HCT116 (cell line): ENCODE measurements at regions not wholly inside any gene's neighbourhood (a gene's known extent, or its start where the extent isn't known, plus 50 kb on each side); places are given as distances from the start of the nearest gene placed in this dataset.

Experiments
- ATAC-seq: fragments of 200-7000 bp; cut with Tn5 transposase; 2 replicates; pipeline ENCODE4 v1.9.1; 2020; ENCODE audit warnings: mild to moderate bottlenecking, moderate library complexity
- BruUV-seq: library from RNA; stranded (reverse); fragments of 400-500 nt; replicated peaks from 2 replicates; lab custom pipeline; 2021; lab: Mats Ljungman, UMichigan
- CTCF ChIA-PET: fragments of 300-600 bp; sonication (Branson Sonifier 250); formaldehyde crosslinking; loops from one replicate; lab custom pipeline; 2021; ENCODE audit warnings: antibody characterized with exemption; lab: Charles Lee
- POLR2A ChIA-PET: fragments of 300-600, 350-600 bp; sonication (Branson Sonifier 250); formaldehyde crosslinking; loops from one replicate; lab custom pipeline; 2021; ENCODE audit warnings: antibody characterized with exemption; lab: Charles Lee
- RAD21 ChIA-PET, 2 experiments: fragments of 300-600 bp; sonication (Branson Sonifier 250); formaldehyde crosslinking; loops; one replicate each; lab custom pipeline; 2023; ENCODE audit warnings: low total read pairs in 2 of 2; ENCODE audit not compliant: uncharacterized antibody in 2 of 2, unreplicated experiment in 2 of 2, low non-redundant PET in 1 of 2; lab: Charles Lee
- DNase-seq: peaks from one replicate; pipeline ENCODE4 v3.0.0-alpha.2; 2010; ENCODE audit warnings: low read depth, low spot score
- H2AFZ ChIP-seq: fragments of 200-600 bp; shearing (Covaris generic), sonication (generic); 2 replicates; pipeline ENCODE4 v1.6.1; 2017; ENCODE audit warnings: low read depth, mixed run types, mixed read lengths, antibody characterized with exemption, low read length; ENCODE audit not compliant: poor library complexity, severe bottlenecking
- H3K27ac ChIP-seq: 2 replicates; pipeline ENCODE4 v1.5.1; 2012; ENCODE audit warnings: low read depth, low read length
- H3K27me3 ChIP-seq: fragments of 200-600 bp; sonication (generic); 2 replicates; pipeline ENCODE4 v1.6.1; 2016; ENCODE audit warnings: mixed run types, low read length, mixed read lengths; ENCODE audit not compliant: insufficient read depth
- H3K36me3 ChIP-seq, 2 experiments: fragments of 200-500 bp in 1 of 2; fragments of 200-600 bp in 1 of 2; sonication (Bioruptor generic) in 1 of 2; sonication (generic) in 1 of 2; 2 replicates each; pipeline versions ENCODE4 v1.5.1 to v1.6.1; 2014 to 2016; ENCODE audit warnings: low read length in 2 of 2, inconsistent platforms in 1 of 2, mixed read lengths in 1 of 2, mixed run types in 1 of 2; ENCODE audit not compliant: insufficient read depth in 2 of 2, control insufficient read depth in 1 of 2
- H3K4me1 ChIP-seq, 2 experiments: fragments of 200-600 bp in 1 of 2; sonication (generic) in 1 of 2; 2 replicates each; pipeline versions ENCODE4 v1.5.1 to v1.6.1; 2012 to 2017; ENCODE audit warnings: low read length in 2 of 2, inconsistent platforms in 1 of 2, mild to moderate bottlenecking in 1 of 2, mixed read lengths in 1 of 2, mixed run types in 1 of 2, moderate library complexity in 1 of 2; ENCODE audit not compliant: insufficient read depth in 2 of 2, control insufficient read depth in 1 of 2
- H3K4me2 ChIP-seq: fragments of 200-600 bp; sonication (generic); 2 replicates; pipeline ENCODE4 v1.6.1; 2017; ENCODE audit warnings: mixed run types, low read length, mixed read lengths
- H3K4me3 ChIP-seq, 2 experiments: fragments of 200-600 bp in 1 of 2; sonication (generic) in 1 of 2; replicated peaks in 1 of 2; 2 replicates each; pipeline ENCODE4 v1.5.1; 2011 to 2016; ENCODE audit warnings: low read length in 2 of 2, control low read depth in 1 of 2, low read depth in 1 of 2, mild to moderate bottlenecking in 1 of 2, mixed read lengths in 1 of 2, mixed run types in 1 of 2
- H3K79me2 ChIP-seq: fragments of 200-600 bp; sonication (generic); 2 replicates; pipeline ENCODE4 v1.6.1; 2017; ENCODE audit warnings: mild to moderate bottlenecking, mixed run types, low read length, moderate library complexity, mixed read lengths; ENCODE audit not compliant: insufficient read depth
- H3K9ac ChIP-seq: fragments of 200-600 bp; sonication (generic); 2 replicates; pipeline ENCODE4 v1.6.1; 2016; ENCODE audit warnings: low read length, mixed read lengths
- H3K9me2 ChIP-seq: fragments of 200-600 bp; sonication (generic), shearing (Covaris generic); 2 replicates; pipeline ENCODE4 v1.6.1; 2017; ENCODE audit warnings: mixed run types, mild to moderate bottlenecking, moderate library complexity; ENCODE audit not compliant: insufficient read depth
- H3K9me3 ChIP-seq, 2 experiments: fragments of 200-500 bp in 1 of 2; fragments of 200-600 bp in 1 of 2; sonication (Bioruptor generic) in 1 of 2; sonication (generic) in 1 of 2; 2 replicates each; pipeline ENCODE4 v1.6.1; 2014 to 2017; ENCODE audit warnings: low read length in 2 of 2, mixed read lengths in 2 of 2, inconsistent platforms in 1 of 2, low read depth in 1 of 2, mild to moderate bottlenecking in 1 of 2, mixed run types in 1 of 2, moderate library complexity in 1 of 2; ENCODE audit not compliant: control insufficient read depth in 1 of 2, insufficient read depth in 1 of 2
- H4K20me1 ChIP-seq: fragments of 200-600 bp; sonication (generic), shearing (Covaris generic); 2 replicates; pipeline ENCODE4 v1.6.1; 2017; ENCODE audit warnings: mixed run types, mild to moderate bottlenecking, moderate library complexity; ENCODE audit not compliant: insufficient read depth
- ATF3 ChIP-seq: IDR thresholded peaks from 2 replicates; pipeline ENCODE4 v1.6.1; 2012
- CTCF ChIP-seq, 3 experiments: fragments of 200-600 bp in 1 of 3; sonication (generic) in 1 of 3; IDR thresholded peaks in 2 of 3; conservative IDR thresholded peaks in 1 of 3; 2 replicates each; pipeline ENCODE4 v1.5.1; 2012 to 2017; ENCODE audit warnings: low read depth in 2 of 3, low read length in 2 of 3, antibody characterized with exemption in 1 of 3, borderline replicate concordance in 1 of 3, control low read depth in 1 of 3, mild to moderate bottlenecking in 1 of 3, mixed read lengths in 1 of 3, mixed run types in 1 of 3, moderate library complexity in 1 of 3; ENCODE audit not compliant: insufficient read depth in 1 of 3
- EGR1 ChIP-seq: IDR thresholded peaks from 2 replicates; pipeline ENCODE4 v1.6.1; 2012; ENCODE audit warnings: low read depth
- ELF1 ChIP-seq: IDR thresholded peaks from 2 replicates; pipeline ENCODE4 v1.6.1; 2012; ENCODE audit warnings: low read depth, borderline replicate concordance
- EZH2 ChIP-seq: fragments of 200-600 bp; sonication (generic); IDR thresholded peaks from 2 replicates; pipeline ENCODE4 v1.6.1; 2017; ENCODE audit warnings: antibody characterized with exemption, mixed run types
- POLR2AphosphoS5 ChIP-seq: IDR thresholded peaks from 2 replicates; pipeline ENCODE4 v1.6.1; 2011; ENCODE audit warnings: mild to moderate bottlenecking, low read depth, low read length, moderate library complexity
- SIN3A ChIP-seq: IDR thresholded peaks from 2 replicates; pipeline ENCODE4 v1.6.1; 2012; ENCODE audit warnings: low read depth
- SRF ChIP-seq: IDR thresholded peaks from 2 replicates; pipeline ENCODE4 v1.6.1; 2012; ENCODE audit warnings: low read depth
- TCF7L2 ChIP-seq: IDR thresholded peaks from 2 replicates; pipeline ENCODE4 v1.7.0; 2011; ENCODE audit warnings: borderline replicate concordance, inconsistent platforms; ENCODE audit not compliant: insufficient read depth, insufficient read length; ENCODE audit errors: extremely low read depth
- ZFX ChIP-seq: fragments of 450-650 bp; IDR thresholded peaks from 2 replicates; pipeline ENCODE4 v1.6.1; 2017
- ZNF274 ChIP-seq: fragments of 200-500 bp; sonication (Bioruptor generic); IDR thresholded peaks from 2 replicates; pipeline ENCODE4 v1.6.1; 2014; ENCODE audit warnings: mild to moderate bottlenecking, low read depth, low read length, inconsistent platforms
- intact Hi-C: fragments of 100-400 bp; cut with micrococcal nuclease; formaldehyde crosslinking; loops from 2 replicates; pipeline ENCODE4 v1.10.0; 2022

GRCh38 chr2:51379997-51380396 lies 348.1 kb upstream of the NRXN1 start (continued):
- no peak for TF ChIP-seq POLR2AphosphoS5
- TF ChIP-seq SIN3A: no peak
- TF ChIP-seq SRF: no peak
- no peak for TF ChIP-seq EZH2
- no peak for TF ChIP-seq EGR1
- no peak for TF ChIP-seq ZFX

GRCh38 chr2:51368250-51368649 lies 336.3 kb upstream of the NRXN1 start:
- ChIA-PET RAD21 (no interaction called here), CTCF (no interaction called here), POLR2A (no interaction called here)
- no peaks in the 10 kb centered on the region for H3K36me3 ChIP-seq
- no peak overlapping the region for H3K4me2 ChIP-seq
- no peak overlapping the region for H3K27ac ChIP-seq
- no peak overlapping the region for H2AFZ ChIP-seq
- H3K79me2 ChIP-seq: no peaks in the 10 kb centered on the region
- intact Hi-C loops: no loop called here
- ATAC-seq (no peak), DNase-seq (no peak)
- H3K4me3 ChIP-seq: no peak overlapping the region
- H3K9me3 ChIP-seq: no peaks in the 10 kb centered on the region
- no peaks in the 10 kb centered on the region for H3K27me3 ChIP-seq
- BruUV-seq: no TSS peak
- H4K20me1 ChIP-seq: no peaks in the 10 kb centered on the region
- TF ChIP-seq SIN3A (no peak), CTCF (IDR thresholded peaks at IDR 0.05 in 2 of 3, conservative IDR thresholded peaks at IDR 0.05 in 1 of 3; ENCODE audit: borderline replicate concordance in 1 of 3, insufficient read depth in 1 of 3, low read depth in 2 of 3, low read length in 2 of 3) (no peak), TCF7L2 (no peak), ZNF274 (no peak), ELF1 (no peak), ATF3 (no peak)
- no peaks in the 10 kb centered on the region for H3K4me1 ChIP-seq
- no peak overlapping the region for H3K9ac ChIP-seq
- H3K9me2 ChIP-seq: no peaks in the 10 kb centered on the region
